Liver (tissue), 8 donors: ENCODE measurements at regions not wholly inside any gene's neighbourhood (a gene's known extent, or its start where the extent isn't known, plus 50 kb on each side); places are given as distances from the start of the nearest gene placed in this dataset.

ENCODE experiments used
- DNase-seq: peaks from one replicate; pipeline ENCODE4 v3.0.0-alpha.2; 2017; ENCODE audit warnings: low spot score
- H3K27ac ChIP-seq, 2 donors: one replicate each; pipeline ENCODE4 v1.7.0; 2013; ENCODE audit warnings: inconsistent platforms in 2 of 2, low read length in 2 of 2, control low read depth in 1 of 2, low read depth in 1 of 2, mild to moderate bottlenecking in 1 of 2
- H3K27me3 ChIP-seq, 4 donors: one replicate each; pipeline versions ENCODE4 v1.6.1 to v1.7.0; 2013; ENCODE audit warnings: low read length in 3 of 4, inconsistent platforms in 1 of 4, mild to moderate bottlenecking in 1 of 4, moderate library complexity in 1 of 4; ENCODE audit not compliant: control insufficient read depth in 4 of 4, insufficient read depth in 4 of 4
- H3K36me3 ChIP-seq, 4 donors: one replicate each; pipeline versions ENCODE4 v1.6.1 to v1.7.0; 2013; ENCODE audit warnings: low read length in 3 of 4, mild to moderate bottlenecking in 3 of 4, low read depth in 1 of 4, moderate library complexity in 1 of 4; ENCODE audit not compliant: control insufficient read depth in 4 of 4, insufficient read depth in 3 of 4
- H3K4me1 ChIP-seq, 4 donors: one replicate each; pipeline versions ENCODE4 v1.6.1 to v1.7.0; 2013; ENCODE audit warnings: low read length in 3 of 4, mild to moderate bottlenecking in 3 of 4, moderate library complexity in 1 of 4; ENCODE audit not compliant: control insufficient read depth in 4 of 4, insufficient read depth in 4 of 4
- H3K4me3 ChIP-seq, 3 donors: one replicate each; pipeline versions ENCODE4 v1.6.1 to v1.7.0; 2013; ENCODE audit warnings: low read length in 3 of 3, control low read depth in 1 of 3, low read depth in 1 of 3, mild to moderate bottlenecking in 1 of 3
- H3K9ac ChIP-seq, 2 donors: one replicate each; pipeline ENCODE4 v1.7.0; 2013; ENCODE audit warnings: low read length in 2 of 2, mild to moderate bottlenecking in 2 of 2, moderate library complexity in 2 of 2, control low read depth in 1 of 2, low read depth in 1 of 2
- H3K9me3 ChIP-seq, 4 donors: one replicate each; pipeline versions ENCODE4 v1.6.1 to v1.7.0; 2013; ENCODE audit warnings: low read length in 3 of 4; ENCODE audit not compliant: control insufficient read depth in 4 of 4
- FOXA1 ChIP-seq: IDR thresholded peaks from 2 replicates; pipeline ENCODE4 v1.6.1; 2016; ENCODE audit warnings: antibody characterized with exemption
- FOXA2 ChIP-seq: IDR thresholded peaks from 2 replicates; pipeline ENCODE4 v1.6.1; 2016; ENCODE audit warnings: antibody characterized with exemption
- GABPA ChIP-seq, 2 donors: IDR thresholded peaks in 1 of 2; conservative IDR thresholded peaks in 1 of 2; 2 replicates each; pipeline ENCODE4 v1.6.1; 2016; ENCODE audit warnings: antibody characterized with exemption in 2 of 2, mild to moderate bottlenecking in 1 of 2, moderate library complexity in 1 of 2
- HNF4A ChIP-seq, 2 donors: conservative IDR thresholded peaks; 2 replicates each; pipeline ENCODE4 v1.6.1; 2016; ENCODE audit warnings: antibody characterized with exemption in 2 of 2, mild to moderate bottlenecking in 2 of 2
- HNF4G ChIP-seq: IDR thresholded peaks from 2 replicates; pipeline ENCODE4 v1.6.1; 2016; ENCODE audit warnings: antibody characterized with exemption
- JUND ChIP-seq, 2 donors: IDR thresholded peaks; 2 replicates each; pipeline ENCODE4 v1.6.1; 2016; ENCODE audit warnings: antibody characterized with exemption in 2 of 2
- NR2F2 ChIP-seq: IDR thresholded peaks from 2 replicates; pipeline ENCODE4 v1.6.1; 2016; ENCODE audit warnings: antibody characterized with exemption
- RAD21 ChIP-seq, 2 donors: IDR thresholded peaks; 2 replicates each; pipeline ENCODE4 v1.6.1; 2016; ENCODE audit warnings: antibody characterized with exemption in 2 of 2, mild to moderate bottlenecking in 2 of 2
- REST ChIP-seq: IDR thresholded peaks from 2 replicates; pipeline ENCODE4 v1.6.1; 2016; ENCODE audit warnings: antibody characterized with exemption, mild to moderate bottlenecking
- TAF1 ChIP-seq: conservative IDR thresholded peaks from 2 replicates; pipeline ENCODE4 v1.6.1; 2016; ENCODE audit warnings: antibody characterized with exemption, mild to moderate bottlenecking
- YY1 ChIP-seq: IDR thresholded peaks from 2 replicates; pipeline ENCODE4 v1.6.1; 2016; ENCODE audit warnings: antibody characterized with exemption, mild to moderate bottlenecking
- ZBTB33 ChIP-seq: IDR thresholded peaks from 2 replicates; pipeline ENCODE4 v1.6.1; 2016; ENCODE audit warnings: antibody characterized with exemption
- WGBS: extraction: QIAGEN DNeasy Blood & Tissue Kit; methylation state at CpG from one replicate; pipeline ENCODE4 v1.1.7; 2013; 5-methylcytosine and 5-hydroxymethylcytosine counted together
- TF ChIP-seq, protein P1 (sequence below): fragments of 150-350 bp; IDR thresholded peaks from 2 replicates; pipeline ENCODE4 v1.5.1; 2017; ENCODE audit warnings: improper control_type of control experiment, low read depth, low read length; ENCODE audit not compliant: missing input control
- TF ChIP-seq, protein P2 (sequence below): IDR thresholded peaks from 2 replicates; pipeline ENCODE4 v1.6.1; 2016; ENCODE audit warnings: antibody characterized with exemption
- TF ChIP-seq, protein P3 (sequence below): IDR thresholded peaks from 2 replicates; pipeline ENCODE4 v1.6.1; 2016; ENCODE audit warnings: antibody characterized with exemption
- donor health status: healthy.
- donor health status: healthy.
- donor health status: healthy.
- donor health status: healthy.
- donor health status: healthy.

GRCh38 chr15:61299075-61299763 lies 70.1 kb upstream of the RORA start:
- Histone ChIP-seq H3K9ac (no peak overlapping the region), H3K4me1 (no peaks in the 10 kb centered on the region), H3K9me3 (no peaks in the 10 kb centered on the region), H3K27me3 (no peaks in the 10 kb centered on the region), H3K27ac (no peak overlapping the region), H3K4me3 (no peak overlapping the region), H3K36me3 (no peaks in the 10 kb centered on the region)
- 86% methylated on average over 4 of the region's 4 CpGs for WGBS
- TF ChIP-seq GABPA (IDR thresholded peaks at IDR 0.05 in 1 of 2, conservative IDR thresholded peaks at IDR 0.05 in 1 of 2) (no peak), RAD21 (IDR thresholded peaks at IDR 0.05) (no peak), NR2F2 (no peak), TAF1 (no peak), REST (no peak), FOXA2 (no peak), JUND (IDR thresholded peaks at IDR 0.05) (no peak), YY1 (no peak)
- TF ChIP-seq, protein P1, sequence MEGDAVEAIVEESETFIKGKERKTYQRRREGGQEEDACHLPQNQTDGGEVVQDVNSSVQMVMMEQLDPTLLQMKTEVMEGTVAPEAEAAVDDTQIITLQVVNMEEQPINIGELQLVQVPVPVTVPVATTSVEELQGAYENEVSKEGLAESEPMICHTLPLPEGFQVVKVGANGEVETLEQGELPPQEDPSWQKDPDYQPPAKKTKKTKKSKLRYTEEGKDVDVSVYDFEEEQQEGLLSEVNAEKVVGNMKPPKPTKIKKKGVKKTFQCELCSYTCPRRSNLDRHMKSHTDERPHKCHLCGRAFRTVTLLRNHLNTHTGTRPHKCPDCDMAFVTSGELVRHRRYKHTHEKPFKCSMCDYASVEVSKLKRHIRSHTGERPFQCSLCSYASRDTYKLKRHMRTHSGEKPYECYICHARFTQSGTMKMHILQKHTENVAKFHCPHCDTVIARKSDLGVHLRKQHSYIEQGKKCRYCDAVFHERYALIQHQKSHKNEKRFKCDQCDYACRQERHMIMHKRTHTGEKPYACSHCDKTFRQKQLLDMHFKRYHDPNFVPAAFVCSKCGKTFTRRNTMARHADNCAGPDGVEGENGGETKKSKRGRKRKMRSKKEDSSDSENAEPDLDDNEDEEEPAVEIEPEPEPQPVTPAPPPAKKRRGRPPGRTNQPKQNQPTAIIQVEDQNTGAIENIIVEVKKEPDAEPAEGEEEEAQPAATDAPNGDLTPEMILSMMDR: no peak
- TF ChIP-seq, protein P2, sequence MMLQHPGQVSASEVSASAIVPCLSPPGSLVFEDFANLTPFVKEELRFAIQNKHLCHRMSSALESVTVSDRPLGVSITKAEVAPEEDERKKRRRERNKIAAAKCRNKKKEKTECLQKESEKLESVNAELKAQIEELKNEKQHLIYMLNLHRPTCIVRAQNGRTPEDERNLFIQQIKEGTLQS: no peak
- no peak for DNase-seq

- 90% methylated on average over 3 of the region's 3 CpGs for WGBS
- H3K9me3 ChIP-seq: no peaks in the 10 kb centered on the region
- no peak overlapping the region for H3K4me3 ChIP-seq
- TF ChIP-seq NR2F2 (no peak), ZBTB33 (no peak), HNF4G (no peak), JUND (IDR thresholded peaks at IDR 0.05) (no peak), HNF4A (conservative IDR thresholded peaks at IDR 0.05) (no peak), REST (no peak), FOXA1 (no peak), RAD21 (IDR thresholded peaks at IDR 0.05) (no peak)
- TF ChIP-seq, protein P3, sequence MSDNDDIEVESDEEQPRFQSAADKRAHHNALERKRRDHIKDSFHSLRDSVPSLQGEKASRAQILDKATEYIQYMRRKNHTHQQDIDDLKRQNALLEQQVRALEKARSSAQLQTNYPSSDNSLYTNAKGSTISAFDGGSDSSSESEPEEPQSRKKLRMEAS: no peak
- H3K27me3 ChIP-seq: no peaks in the 10 kb centered on the region
- H3K27ac ChIP-seq: no peak overlapping the region
- H3K36me3 ChIP-seq: no peaks in the 10 kb centered on the region
- H3K9ac ChIP-seq: no peak overlapping the region
- H3K4me1 ChIP-seq: no peaks in the 10 kb centered on the region
- no peak for DNase-seq
Observed at GRCh38 chr15:61295239-61295638, 66.1 kb upstream of the RORA start.
